Posterior vena cava (tissue), 2 donors: ENCODE measurements at regions not wholly inside any gene's neighbourhood (a gene's known extent, or its start where the extent isn't known, plus 50 kb on each side); places are given as distances from the start of the nearest gene placed in this dataset.
A peak's percentile ranks its signal among the peaks of the same experiment; 100 is the strongest.

Source experiments
- DNase-seq: peaks from one replicate; pipeline ENCODE4 v3.0.0-alpha.2; 2020; ENCODE audit warnings: low spot score
- intact Hi-C, 2 donors: fragments of 100-400 bp; cut with DNase I; formaldehyde crosslinking; loops; one replicate each; pipeline versions ENCODE4 v1.14.1 to v1.14.2; 2022 to 2023
- donor health status: DM: yes; HTN: yes; CAD: no.
- donor health status: DM: yes; HTN: yes; CAD: no.

- DNase-seq, result no peak
- intact Hi-C loops, result no loop called here
Observed at GRCh38 chr5:133905424-133905823, 63.0 kb downstream of the C5orf15 start.

GRCh38 chr5:133904641-133905040 lies 63.8 kb downstream of the C5orf15 start:
- no peak for DNase-seq
- intact Hi-C loops, result no loop called here

- intact Hi-C loops, result no loop called here
- DNase-seq, result no peak
Observed at GRCh38 chr5:133902511-133903118, 65.8 kb downstream of the C5orf15 start.

- intact Hi-C loops, result no loop called here
- no peak for DNase-seq
Observed at GRCh38 chr5:133900534-133901270, 67.7 kb downstream of the C5orf15 start.

- intact Hi-C loops, result loop anchor here in 1 of 2 donors (5.0 kb wide), 1 partner anchor 1912 kb away; no protein-coding TSS in a partner anchor
Observed at GRCh38 chr5:133899506-133899905, 68.9 kb downstream of the C5orf15 start.

GRCh38 chr5:133898440-133898839 lies 70.0 kb downstream of the C5orf15 start:
- intact Hi-C loops, result loop anchor here in 1 of 2 donors (5.0 kb wide), 1 partner anchor 1911 kb away; no protein-coding TSS in a partner anchor
- no peak for DNase-seq

More at GRCh38 chr5:133899506-133899905, 68.9 kb downstream of the C5orf15 start:
- DNase-seq, result no peak

GRCh38 chr5:133897431-133897830 lies 71.0 kb downstream of the C5orf15 start:
- no peak for DNase-seq
- intact Hi-C loops, result loop anchor here in 1 of 2 donors (5.0 kb wide), 1 partner anchor 1910 kb away; no protein-coding TSS in a partner anchor

- DNase-seq, result no peak
- intact Hi-C loops, result loop anchor here in 1 of 2 donors (5.0 kb wide), 1 partner anchor 1910 kb away; no protein-coding TSS in a partner anchor
Observed at GRCh38 chr5:133896873-133897272, 71.6 kb downstream of the C5orf15 start.

- DNase-seq, result no peak
Observed at GRCh38 chr5:133895979-133896845, 72.2 kb downstream of the C5orf15 start.

GRCh38 chr5:133894143-133894542 lies 74.3 kb downstream of the C5orf15 start:
- DNase-seq, result no peak
- intact Hi-C loops, result no loop called here

More at GRCh38 chr5:133895979-133896845, 72.2 kb downstream of the C5orf15 start:
- intact Hi-C loops, result loop anchor here in 1 of 2 donors (5.0 kb wide), 1 partner anchor 1909 kb away; no protein-coding TSS in a partner anchor

GRCh38 chr5:133892774-133893173 lies 75.7 kb downstream of the C5orf15 start:
- DNase-seq, result no peak
- intact Hi-C loops, result no loop called here

- intact Hi-C loops, result no loop called here
- DNase-seq, result peak; percentile 61
Observed at GRCh38 chr5:133892306-133892705, 76.1 kb downstream of the C5orf15 start.

- DNase-seq, result peak; percentile 24
- intact Hi-C loops, result no loop called here
Observed at GRCh38 chr5:133891390-133891789, 77.0 kb downstream of the C5orf15 start.

GRCh38 chr5:133890776-133891280 lies 77.6 kb downstream of the C5orf15 start:
- intact Hi-C loops, result no loop called here
- peak; percentile 16 for DNase-seq

GRCh38 chr5:133890314-133890713 lies 78.1 kb downstream of the C5orf15 start:
- DNase-seq, result no peak
- intact Hi-C loops, result no loop called here

GRCh38 chr5:133889271-133889905 lies 79.0 kb downstream of the C5orf15 start:
- peak; percentile 58 for DNase-seq
- intact Hi-C loops, result no loop called here

GRCh38 chr5:133888625-133888991 lies 79.8 kb downstream of the C5orf15 start:
- DNase-seq, result peak; percentile 34

GRCh38 chr5:133885566-133885965 lies 82.9 kb downstream of the C5orf15 start:
- intact Hi-C loops, result no loop called here
- peak; percentile 31 for DNase-seq

More at GRCh38 chr5:133888625-133888991, 79.8 kb downstream of the C5orf15 start:
- intact Hi-C loops, result no loop called here
